NCI-H1092 (cell line): ENCODE measurements at regions not wholly inside any gene's neighbourhood (a gene's known extent, or its start where the extent isn't known, plus 50 kb on each side); places are given as distances from the start of the nearest gene placed in this dataset.

Experiments
- DNase-seq: peaks from one replicate; lab custom pipeline; 2025; lab: John Stamatoyannopoulos, UW

DNA sequence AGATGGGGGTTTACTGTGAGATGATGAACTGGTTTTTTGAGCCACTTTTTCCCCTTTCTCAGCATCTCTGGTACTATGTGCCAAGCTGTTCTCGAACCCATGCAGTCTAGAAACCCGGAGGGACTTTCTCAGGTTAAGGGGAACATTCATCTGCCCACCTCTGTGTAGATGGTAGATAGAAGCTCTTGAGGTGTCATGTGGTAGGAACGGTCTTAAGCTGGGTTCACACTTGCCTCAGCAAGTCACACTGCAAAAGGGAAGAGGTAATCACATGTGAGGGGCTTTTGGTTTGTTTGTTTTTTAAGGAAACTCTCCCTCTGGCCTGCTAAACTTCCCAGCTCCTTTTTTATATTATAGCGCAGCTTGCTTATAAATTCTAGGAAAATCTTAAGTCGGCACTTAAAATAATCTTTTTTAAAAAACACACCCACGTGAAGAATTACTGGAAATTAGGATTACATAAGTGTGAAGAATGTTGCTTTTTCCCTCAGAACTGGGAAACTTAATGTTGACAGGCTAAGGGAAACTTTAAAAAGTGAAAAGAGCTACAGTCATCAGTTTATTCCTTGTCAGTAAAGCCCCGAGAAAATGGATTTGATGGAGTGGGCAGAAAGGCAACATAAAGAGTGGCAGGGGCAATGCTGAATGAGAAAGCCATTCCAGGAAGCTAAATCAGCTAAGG is 430.3 kb downstream of the ARHGEF28 start:
- DNase-seq, result no peak

GRCh38 chr5:74055486-74056106 is 429.6 kb downstream of the ARHGEF28 start:
- no peak for DNase-seq

GRCh38 chr5:74054641-74055421 is 428.8 kb downstream of the ARHGEF28 start:
- no peak for DNase-seq

DNA sequence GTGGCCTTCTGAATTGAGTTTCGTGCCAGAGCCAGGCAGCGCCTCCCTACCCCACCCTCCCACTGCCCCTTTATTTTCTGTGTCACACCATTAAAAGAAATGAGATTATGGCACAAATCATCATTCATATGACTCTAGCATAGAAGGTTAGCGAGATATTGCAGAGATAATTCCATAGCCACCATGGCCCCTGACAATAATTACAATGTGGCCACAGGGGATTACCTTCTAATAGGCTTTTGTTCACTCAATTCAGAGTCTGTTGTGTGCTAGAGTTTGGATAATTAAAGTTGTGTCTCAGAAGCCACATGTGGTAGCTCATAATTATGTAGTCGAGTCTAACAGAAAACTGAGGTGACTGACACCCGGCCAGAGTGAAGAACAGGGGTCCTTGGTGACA is 428.1 kb downstream of the ARHGEF28 start:
- no peak for DNase-seq

DNA sequence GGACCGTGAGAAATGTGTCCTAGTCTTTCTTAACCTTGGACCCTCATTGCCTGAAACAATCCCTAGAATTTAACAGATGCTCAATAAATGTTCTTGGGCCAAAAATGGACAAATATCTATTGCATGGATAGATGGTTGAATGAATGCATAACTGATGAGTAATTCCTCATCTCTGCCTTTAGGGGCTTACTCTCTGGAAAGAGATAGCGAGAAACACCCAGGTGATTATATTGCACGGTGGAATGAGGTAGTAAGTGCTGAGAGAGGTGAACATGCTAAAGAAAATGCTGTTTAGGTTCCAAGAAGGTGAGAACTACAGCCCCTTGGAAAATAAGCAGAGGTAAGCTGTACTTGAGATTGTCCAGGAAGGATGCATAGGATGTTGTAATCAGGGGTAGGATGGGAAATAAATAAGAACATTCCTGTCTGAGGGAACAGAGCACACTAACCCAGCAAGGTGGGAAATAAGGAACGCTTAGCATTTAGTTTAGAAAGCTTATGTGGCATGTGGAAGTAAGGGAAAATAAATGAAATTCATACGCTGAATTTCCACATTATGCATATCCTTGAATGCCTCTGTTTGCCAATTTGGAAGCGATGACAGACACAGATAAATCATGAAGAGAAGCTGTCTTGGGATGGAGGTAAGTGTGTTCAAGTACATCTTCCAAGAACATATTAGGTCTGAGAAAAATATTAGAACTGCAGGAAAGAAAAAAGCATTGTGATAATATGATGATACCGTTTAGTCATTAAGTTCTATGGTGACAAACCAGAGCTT is 426.6 kb downstream of the ARHGEF28 start:
- DNase-seq, result no peak

DNA sequence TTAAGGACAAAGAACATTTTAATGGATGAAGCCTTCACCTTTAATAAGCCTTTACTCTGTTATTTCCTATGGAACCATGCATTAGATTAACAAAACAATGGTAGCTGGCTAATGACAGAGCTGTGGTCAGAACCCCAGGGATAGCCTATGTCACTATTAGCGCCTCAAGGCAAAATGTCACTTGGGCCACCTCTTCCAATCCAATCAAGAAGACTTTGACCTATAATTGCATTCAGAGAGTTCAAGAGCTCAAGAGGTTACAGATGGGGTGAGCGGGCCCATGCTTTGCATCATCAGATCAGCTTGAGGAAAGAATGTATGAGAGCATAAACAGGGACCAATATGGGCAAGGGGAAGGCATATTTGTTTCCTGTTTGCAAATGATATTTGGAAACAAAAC is 425.1 kb downstream of the ARHGEF28 start:
- no peak for DNase-seq

GRCh38 chr5:74044936-74045335 is 418.9 kb downstream of the ARHGEF28 start:
- no peak for DNase-seq

DNA sequence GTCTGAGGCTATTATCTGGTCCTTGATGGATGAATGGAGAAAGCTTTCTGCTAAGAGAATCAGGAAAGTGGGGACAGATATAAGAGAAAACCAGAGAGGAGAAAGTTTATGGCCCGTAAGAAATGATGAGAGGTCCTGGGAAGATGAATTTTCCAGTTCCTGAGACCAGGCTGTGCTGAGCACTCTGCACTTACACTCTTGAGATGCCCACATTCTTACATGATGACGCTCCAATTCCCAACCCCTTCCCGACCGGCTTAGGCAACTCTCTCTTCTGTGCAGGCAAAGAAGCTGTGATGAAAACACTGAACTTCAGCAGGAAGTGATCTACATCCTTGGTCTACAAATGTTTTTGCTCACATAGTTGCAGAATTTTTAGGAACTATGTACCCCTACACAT is 417.0 kb downstream of the ARHGEF28 start:
- DNase-seq, result no peak

- DNase-seq, result no peak
Measured at GRCh38 chr5:74042559-74042958, 416.6 kb downstream of the ARHGEF28 start.

DNA sequence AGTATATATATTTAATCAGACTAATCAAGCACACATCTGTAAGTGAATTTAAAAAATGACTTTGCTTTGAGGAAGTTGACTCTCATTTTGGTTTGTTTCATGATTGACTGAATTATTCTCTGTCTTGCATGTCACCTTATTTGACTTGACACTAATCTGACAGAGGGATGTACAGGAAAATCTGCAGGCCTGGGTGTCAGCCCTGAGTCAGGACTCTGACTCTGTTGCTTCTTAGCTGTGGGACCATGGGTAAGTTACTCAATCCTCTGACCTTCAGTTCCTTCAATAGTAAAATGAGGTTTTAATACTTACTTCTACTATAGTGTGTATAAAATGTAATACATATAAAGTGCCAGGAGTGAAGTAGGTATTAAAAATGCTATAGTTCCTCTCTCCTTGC is 415.9 kb downstream of the ARHGEF28 start:
- no peak for DNase-seq

- peak; percentile 67 for DNase-seq
Measured at GRCh38 chr5:74040811-74041491, 415.0 kb downstream of the ARHGEF28 start.

- DNase-seq, result no peak
Measured at GRCh38 chr5:74040065-74040551, 414.1 kb downstream of the ARHGEF28 start.

- no peak for DNase-seq
Measured at GRCh38 chr5:74037321-74037720, 411.3 kb downstream of the ARHGEF28 start.

DNA sequence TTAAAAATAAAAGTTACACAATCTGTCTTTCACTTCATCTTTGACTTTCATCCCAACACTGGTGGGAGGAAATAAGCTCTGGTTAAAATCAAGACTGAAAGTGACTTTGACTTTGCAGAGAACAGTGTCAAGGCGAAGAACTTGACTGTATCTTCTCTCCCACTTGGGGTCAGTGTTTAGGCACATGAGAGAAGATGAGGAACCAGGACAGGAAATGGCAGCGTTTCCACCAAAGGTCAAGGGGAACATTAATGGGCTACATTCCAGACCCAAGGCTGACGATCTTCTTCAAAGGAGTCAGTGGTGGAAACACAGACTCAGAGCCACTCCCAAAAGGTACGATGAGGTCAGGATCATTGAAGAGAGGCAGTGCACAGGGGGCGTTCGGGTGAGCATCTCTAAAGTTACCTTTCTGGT is 409.5 kb downstream of the ARHGEF28 start:
- peak; percentile 30 for DNase-seq

DNA sequence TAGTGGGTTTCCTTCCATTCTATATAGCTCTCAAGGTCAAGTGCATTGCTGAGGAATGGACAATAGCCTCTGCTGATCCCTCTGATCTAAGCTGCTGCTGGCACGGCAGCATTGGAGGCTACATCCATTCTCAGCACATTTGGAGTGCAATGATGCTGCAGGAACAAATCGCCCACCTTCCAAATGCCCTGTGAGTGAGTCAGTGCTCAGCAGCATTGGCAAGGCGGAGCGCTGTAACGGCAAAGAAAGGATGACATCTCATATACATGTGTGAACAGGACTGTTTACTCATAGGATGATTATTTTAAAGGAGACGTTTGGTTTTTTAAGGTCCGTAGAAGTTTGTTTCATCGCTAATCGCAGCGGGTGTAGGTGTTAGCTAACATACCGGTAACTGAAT is 408.7 kb downstream of the ARHGEF28 start:
- DNase-seq, result no peak

GRCh38 chr5:74032617-74033016 is 406.6 kb downstream of the ARHGEF28 start:
- no peak for DNase-seq

DNA sequence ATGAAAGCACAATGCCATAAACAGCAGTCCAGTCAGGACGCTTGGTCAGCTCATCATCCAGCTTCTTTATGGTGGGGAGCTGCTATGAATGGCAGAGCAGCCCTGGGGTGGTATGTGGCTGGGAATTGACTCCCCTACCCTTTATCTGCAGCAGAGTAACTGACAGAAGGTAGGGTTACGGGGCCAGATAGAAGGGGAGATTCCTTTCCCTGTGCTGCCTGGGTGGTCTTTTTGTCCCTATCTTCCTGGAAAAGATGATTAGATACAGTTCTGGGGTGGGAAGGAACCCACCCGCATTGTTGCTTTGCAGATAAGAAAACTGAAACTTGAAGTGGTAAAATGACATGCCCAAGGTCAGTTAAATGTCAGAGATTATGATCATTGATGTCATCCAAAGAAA is 405.5 kb downstream of the ARHGEF28 start:
- no peak for DNase-seq

- no peak for DNase-seq
Measured at GRCh38 chr5:74030821-74031220, 404.8 kb downstream of the ARHGEF28 start.

DNA sequence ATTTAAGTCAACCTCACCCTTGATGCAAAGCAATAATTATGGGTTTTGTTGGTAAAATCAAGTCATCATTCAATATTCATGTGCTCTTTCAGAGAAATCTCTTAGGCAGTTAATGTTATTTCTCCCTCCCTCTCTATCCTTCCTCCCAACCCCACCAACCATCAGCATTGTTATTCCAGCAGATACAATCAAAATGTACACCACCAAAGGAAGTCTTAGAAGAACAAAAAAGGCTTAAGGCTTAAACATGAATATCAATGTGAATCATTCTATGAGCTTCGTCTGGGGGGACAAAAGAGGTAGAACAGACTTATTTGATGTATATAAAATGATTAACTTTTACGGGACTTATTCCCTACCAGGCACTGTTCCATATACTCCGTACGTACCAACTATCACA is 404.4 kb downstream of the ARHGEF28 start:
- DNase-seq, result no peak

GRCh38 chr5:74028976-74029375 is 403.0 kb downstream of the ARHGEF28 start:
- no peak for DNase-seq

DNA sequence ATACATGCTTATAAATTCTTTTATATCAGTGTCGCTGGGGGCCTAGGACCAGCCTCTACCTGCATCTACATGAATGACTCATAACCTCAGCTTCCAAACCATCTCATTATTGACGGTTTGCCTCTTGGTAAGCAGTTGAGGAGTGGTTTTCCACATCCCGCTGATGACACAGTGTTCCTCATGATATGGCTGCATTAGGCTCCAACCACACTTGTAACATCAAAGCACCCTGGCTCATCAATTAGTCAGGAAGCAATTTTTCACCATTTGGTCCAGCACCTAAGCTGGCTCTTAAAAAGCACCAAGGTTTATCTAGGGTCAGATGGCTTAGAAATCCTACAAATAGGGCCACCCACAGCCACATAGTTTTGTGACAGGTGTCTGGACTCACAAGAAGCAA is 402.4 kb downstream of the ARHGEF28 start:
- no peak for DNase-seq
